ENCODE measurements at regions not wholly inside any gene's neighbourhood (a gene's known extent, or its start where the extent isn't known, plus 50 kb on each side); places are given as distances from the start of the nearest gene placed in this dataset.

DNA sequence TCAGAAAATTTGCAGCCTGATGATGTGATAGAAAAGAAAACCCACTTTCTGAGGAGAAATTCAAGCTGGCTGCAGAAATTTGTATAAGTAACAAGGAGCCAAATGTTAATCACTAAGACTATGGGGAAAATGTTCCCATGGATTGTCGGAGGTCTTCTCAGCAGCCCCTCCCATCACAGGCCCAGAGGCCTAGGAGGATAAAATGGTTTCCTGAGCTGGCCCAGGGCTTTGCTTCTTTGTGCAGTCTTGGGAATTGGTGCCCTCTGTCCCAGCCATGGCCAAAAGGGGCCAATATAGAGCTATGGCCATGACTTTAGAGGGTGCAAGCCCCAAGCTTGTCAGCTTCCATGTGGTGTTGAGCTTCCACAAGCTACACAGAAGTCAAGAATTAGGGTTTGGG is 335.9 kb downstream of the ATP23 start:
- DNase-seq, result no peak

DNA sequence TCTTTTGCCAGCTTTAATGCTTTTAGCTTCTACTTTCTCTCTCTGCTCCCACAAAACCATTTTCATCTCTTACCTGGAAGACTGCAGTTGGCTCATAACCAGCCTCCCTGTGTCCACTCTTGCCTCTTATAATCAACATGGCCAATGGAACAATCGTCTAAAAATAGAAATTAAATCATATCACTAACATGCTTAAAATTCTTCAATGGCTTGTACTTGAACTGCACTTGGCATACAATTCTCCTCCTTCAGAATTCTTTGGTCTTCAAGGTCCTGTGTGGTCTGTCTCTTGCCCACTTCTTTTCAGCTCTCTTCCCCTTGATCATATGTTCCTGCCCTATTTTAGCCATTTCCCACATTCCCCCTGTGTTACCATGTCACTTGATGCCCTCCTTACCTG is 342.2 kb downstream of the ATP23 start:
- DNase-seq, result no peak

DNA sequence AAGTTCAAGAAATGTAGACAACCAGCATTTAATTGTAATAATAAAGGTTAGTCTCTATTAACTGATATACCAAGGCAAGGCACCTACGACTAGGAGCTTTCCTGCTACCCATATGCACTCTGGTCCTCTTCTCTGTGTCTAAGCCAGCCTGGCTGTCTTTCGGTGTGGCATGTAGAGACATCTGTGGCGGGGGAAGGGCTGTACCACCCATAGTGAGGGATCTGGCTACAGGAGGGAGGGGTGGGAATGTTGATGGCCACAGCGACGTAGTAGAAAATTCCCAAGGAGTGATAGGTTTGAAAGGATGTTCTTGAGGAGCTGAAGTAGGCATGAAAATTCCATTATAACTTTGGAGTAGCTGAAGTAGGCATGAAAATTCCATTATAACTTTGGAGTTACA is 344.2 kb downstream of the ATP23 start:
- DNase-seq, result no peak

DNA sequence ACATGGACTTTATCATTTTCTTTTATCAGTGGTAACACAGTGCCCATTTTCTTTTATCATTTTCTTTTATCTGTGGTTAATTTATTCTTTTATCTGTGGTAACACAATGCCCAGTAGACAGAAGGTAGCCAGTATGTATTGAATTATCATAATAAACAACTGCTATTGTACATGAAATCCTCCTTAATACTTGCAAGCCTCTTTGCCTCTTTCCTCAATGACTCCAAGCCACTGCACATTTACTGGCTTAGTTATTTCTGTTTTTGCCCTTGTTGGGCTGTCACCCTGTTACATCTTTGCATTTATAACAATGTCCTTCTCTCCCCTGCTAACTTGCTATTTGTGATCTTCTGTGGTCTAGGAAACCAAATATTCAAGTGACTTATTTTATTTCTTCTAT is 345.0 kb downstream of the ATP23 start:
- no peak for DNase-seq

DNA sequence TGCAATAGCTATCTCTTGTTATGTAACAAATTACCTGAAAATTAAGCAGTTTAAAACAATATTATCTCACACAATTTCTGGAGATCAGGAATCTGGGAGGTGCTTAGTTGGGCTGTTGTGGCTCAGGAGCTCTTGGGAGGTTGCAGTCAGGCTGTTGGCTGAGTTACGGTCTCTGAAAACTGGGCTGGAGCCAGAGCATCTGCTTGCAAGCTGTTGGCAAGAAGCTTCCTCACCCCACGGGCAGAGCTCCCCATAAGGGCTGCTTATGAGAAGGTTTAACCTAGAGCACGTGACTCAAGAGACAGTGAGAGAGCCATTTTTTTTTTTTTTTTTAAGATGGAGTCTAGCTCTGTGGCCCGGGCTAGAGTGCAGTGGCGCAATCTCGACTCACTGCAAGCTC is 346.8 kb downstream of the ATP23 start:
- DNase-seq, result no peak

DNA sequence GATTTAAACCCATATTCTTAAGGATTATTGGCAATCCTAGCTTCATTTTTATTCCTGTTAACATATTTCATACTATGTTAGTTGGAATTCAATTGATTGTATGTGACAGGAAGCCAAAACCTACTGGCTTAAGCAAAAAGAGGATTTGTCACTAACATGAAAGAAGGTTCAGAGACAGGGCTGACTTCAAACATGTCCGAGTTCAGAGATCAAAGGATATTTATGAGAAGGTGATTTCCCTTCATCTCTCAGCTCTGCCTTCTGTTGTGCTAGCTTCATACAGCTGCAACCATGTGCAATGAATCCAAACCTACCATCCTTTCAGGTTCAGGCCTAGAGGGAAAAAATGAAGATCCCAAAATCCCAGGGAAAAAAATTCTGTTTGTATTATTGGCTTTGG is 349.7 kb downstream of the ATP23 start:
- no peak for DNase-seq

DNA sequence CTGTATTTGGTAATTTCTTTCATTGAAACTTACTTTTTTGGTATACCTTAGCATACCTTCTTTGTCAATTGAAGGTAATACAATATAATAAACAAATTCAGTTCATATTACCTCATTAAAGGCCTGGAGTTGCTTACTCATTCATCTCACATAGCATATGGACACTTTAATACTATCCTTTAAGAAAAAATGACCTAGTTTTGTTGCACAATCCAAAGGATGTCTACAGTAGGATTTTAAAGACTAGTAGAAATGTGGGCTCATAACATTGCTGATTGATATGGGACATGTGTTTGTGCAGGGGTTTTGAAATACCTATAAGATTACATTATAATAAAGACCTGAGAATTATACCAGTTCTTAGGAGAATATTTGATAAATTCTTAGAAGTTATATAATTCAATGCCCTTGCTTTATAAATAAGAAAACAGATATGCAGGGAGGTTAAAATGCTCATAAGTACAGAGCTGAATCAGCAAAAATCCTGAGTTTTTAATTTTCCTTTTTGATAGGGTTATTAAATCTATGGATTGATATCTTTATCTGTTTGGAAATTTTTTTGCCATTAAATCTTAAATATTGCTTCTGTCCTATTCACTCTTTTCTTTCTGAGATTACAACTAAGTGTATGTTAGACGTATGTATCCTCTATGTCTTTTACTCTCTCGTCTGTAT is 352.1 kb downstream of the ATP23 start:
- DNase-seq, result no peak

DNA sequence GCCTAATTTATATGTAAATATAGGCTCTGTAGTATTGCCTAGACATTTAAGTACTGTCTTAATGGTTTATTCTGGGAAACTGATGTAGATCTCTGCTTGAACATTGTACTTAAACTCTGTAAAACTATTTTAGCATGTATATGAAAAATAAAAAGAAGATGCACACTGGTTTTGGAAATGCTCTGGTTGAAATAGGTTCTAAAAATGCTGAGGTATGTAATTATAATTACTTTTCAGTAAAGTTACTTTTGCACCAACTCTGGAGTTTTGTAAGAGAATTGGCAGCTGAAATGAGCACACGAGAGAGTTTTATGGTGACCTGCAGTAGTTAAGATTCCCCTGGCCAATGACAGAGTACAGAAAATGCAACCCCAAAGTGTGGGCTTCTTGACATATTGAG is 353.9 kb downstream of the ATP23 start:
- DNase-seq, result no peak

DNA sequence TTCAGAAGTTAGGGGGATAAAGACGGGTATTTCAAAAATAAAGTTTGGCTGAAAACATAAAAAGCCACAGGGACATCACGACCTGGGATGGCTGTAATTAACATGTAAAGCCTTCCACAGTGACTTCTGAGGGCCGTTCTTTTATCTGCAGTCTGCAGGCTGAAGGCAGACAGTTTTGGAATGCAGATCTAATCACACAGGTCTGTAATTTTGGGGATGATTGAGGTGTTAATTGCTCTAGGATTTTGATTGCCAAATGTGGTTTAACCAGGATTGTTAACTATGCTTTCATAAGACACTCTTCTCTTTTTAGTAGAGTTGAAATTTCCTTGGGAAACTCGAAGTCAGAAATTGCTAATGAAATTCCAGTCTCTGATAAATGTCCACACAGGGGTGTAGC is 355.5 kb downstream of the ATP23 start:
- no peak for DNase-seq

DNA sequence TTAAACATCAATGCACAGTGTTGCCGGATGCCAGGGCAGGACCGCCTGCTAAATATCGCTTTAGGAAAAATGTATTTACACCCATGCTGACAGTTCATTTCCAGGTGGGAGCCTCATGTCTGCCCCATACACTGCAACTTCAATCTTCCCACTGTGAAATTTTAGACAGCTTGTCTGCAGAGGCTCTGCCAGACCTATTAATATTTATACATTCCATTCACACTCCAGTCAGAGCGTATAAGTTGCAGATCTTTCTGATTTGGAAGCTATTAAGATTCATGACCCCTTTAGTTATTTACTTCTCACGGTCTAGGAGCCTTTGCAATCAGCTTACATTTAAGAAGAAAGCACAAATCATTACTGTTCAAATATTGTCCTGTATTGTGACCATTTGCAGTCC is 357.4 kb downstream of the ATP23 start:
- no peak for DNase-seq

DNA sequence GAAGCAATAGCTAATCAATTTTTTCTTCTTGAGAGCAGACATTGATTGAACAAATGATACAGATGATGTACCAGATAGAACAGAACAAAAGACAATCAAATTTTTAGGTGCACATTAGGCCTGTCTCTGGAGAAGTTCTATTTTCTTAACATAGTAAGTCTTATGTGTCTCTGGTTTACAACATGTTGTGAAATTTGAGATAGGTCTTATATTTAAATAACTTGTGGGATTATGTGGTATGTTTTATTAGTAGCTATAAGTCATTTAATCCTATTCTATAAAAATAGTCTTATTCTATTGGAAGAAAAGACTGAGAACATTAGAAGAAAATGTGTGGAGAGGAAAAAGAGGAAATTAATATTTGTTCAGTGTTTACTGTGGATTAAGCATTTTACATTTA is 358.0 kb downstream of the ATP23 start:
- no peak for DNase-seq

DNA sequence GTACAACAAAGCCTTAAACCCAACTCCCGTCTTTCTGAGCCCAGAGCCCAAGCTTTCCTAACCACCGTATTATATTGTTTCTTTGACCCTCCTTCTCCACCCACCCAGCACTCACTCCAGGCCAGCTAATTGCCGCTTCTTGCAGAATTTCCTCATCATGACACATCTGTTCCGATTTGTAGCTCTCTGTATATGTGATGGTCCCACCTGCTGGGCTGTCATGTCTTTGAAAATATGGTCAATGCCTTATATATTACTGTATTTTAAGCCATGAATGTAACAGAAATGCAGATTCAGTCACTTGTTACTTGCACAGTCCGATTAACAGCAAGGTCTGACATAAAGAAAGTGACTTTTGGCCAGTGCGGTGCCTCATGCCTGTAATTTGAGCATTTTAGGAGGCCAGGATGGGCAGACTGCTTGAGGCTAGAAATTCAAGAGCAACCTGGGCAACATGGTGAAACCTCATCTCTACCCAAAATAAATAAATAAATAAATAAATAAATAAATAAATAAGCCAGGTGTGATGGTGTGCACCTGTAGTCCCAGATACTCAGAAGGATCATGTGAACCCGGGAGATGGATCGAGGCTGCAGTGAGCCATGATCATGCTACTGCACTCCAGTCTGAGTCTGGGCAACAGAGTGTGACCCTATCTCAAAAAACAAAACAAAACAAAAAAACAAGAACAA is 359.8 kb downstream of the ATP23 start:
- DNase-seq, result no peak

DNA sequence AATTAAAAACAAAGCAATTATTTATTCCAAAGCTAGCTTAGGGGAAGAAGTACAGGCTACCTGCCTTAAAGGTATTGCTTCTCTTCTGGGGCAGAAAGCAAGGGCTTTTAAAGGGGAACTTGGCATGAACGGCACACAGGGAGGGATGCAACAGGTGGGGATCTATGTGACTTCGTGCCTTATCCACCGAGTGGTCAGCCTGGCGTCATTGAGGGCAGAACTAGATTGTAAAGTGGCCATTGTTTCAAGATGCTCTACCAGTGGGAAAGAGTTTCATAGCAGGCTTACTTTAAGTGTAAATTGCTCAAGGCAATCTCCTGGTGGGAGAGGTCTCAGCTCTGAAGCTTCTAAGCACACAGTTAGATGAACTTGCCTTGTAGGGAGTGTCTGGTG is 360.4 kb downstream of the ATP23 start:
- no peak for DNase-seq

DNA sequence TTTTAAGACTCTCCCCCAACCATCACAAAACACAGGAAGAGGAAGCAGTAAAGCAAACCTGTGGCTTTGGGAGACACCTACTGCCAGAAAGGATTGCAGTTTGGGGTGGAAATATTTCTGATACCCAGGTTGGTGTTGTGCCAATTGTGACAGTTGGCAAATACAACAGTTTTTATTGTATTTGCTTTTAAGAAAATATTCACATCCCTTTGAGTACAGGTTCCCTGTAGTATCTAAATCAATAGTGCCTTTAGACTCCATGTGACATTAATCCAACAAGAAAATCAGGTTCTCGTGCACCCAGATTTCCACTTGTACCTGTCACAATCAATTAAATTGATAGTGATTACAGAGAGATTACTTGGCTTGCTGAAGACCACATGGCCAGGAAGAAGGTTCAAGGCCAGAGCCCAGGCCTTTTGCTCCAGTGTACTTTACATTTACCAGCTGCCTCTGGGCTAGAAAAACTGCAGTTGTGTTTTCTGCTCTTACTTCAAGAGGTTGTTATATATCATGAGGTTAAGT is 361.2 kb downstream of the ATP23 start:
- DNase-seq, result peak; percentile 33

DNA sequence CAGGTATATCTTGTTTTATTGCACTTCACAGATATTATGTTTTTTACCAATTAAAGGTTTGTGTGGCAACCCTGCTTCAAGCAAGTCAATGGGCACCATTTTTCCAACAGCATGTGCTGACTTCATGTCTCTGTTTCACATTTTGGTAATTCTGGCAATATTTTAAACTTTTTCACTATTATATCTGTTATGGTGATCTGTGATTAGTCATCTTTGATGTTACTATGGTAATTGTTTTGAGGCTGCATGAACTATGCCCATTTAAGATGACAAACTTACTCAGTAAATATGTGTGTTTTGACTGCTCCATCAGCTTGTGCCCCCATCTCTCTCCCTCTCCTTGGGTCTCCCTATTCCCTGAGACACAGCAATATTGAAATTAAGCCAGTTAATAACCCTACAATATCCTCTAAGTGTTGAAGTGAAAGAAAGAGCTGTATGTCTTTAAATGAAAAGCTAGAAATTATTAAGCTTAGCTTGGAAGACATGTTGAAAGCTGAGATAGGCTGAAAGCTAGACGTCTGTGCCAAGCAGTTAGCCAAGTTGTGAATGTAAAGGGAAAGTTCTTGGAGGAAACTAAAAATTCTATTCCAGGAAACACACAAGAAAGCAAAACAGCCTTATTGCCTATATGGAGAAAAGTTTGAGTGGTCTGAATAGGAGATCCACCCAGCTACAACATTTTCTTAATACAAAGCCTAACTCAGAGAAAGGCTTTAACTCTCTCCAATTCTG is 365.1 kb downstream of the ATP23 start:
- DNase-seq, result no peak

DNA sequence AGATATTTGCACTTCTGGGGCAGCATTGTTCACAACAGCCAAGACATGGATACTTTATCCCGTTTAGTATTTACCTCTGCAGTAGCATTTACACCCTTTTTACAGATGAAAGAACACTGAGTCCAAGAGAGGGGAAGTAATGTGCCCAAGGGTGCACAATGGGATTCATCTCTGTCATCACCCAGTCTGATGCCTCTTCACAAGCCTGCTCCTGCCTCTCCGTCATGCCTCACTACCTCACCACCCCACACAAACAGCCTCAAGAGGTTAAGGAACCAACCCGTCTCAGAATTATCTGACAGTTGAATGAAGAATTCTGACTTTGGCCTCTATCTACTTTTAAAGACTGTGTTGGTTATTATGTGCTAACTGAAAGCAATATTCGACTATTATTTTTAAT is 368.4 kb downstream of the ATP23 start:
- DNase-seq, result no peak

DNA sequence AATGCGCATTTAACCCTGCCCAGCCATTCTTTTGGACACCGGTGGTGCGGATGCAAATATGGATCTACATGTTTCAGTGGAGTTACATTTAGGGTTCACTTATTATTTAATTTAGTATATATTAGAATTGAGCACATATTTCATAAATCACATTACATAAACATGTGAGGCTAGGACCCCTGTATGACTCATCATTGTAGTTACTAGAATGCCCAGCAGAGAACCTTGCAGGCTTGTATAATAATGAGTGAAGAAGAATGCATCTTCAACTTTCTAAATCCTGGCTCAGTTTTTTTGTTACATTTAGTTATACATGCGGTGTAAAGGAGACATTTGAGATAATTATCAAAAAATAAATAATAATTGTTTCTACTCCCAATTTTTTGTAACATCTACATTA is 369.0 kb downstream of the ATP23 start:
- no peak for DNase-seq

DNA sequence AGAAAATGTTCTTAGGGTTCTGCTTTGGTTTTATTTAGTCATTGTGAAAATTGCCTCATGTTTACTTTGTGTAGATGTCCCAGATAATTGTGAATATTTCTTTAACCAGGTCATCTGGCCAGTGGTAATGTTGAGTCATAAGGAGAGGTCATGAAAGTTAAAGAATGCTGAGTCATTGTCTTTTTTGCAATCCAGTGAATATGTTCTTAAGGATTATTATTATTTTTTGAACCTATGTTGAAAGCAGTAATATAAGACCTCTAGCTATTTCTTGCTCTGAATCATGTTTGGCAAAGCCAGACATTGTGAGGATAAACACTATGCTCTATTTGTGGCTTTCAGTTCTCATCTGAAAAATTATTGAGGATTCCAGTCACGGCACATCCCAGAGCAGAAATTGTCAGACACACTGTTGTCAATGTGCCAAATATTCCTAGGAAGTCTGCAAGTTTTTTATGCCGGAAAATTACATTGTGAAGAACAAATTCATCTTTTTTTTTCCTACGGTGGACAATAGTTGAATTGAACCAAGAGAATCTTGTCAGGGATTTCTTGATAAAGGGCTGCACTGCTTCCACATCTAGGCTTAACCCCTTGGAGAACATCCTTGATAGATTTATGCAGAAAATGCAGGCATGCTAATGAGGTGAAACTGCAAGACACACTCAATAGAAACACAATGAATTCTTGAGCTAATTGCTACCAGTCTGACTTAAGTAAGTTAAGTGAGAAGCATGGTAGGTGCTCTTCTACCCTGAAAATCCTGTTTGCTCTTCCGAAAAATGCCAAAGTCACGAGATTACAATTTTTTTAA is 369.6 kb downstream of the ATP23 start:
- DNase-seq, result no peak

DNA sequence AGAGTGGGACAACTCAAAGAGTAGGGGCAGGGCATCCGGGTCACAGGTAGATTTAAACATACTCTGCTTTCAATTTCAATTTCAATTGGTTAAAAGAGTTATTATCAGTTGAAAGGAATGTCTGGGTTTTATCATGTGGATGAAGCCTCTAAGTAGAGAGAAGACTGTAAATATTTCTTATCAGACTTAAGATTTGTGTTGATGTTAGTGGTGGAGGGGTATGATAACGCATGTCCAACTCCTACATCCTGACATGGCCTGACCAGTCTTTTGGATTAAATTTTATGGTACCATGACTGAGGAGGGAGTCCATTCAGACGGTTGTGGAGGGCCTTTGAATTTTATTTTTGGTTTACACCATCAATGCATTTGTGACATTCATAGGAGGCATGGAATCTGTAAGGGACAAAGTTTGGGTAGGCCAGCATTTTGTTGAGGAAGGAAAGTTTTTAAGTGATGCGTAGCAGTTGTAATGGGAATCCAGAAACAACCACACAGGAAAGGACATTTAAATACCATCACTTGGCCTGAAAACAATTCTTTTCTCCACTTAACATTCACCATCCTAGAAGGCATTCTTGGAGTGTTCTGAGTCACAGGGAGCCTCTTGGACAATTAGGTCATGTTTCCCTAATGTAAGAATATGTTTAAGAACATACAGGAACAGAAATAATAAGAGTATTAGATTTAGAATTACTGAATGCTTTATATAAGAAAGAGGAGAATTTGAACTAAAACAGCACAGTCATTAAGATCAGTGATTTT is 371.9 kb downstream of the ATP23 start:
- DNase-seq, result no peak

DNA sequence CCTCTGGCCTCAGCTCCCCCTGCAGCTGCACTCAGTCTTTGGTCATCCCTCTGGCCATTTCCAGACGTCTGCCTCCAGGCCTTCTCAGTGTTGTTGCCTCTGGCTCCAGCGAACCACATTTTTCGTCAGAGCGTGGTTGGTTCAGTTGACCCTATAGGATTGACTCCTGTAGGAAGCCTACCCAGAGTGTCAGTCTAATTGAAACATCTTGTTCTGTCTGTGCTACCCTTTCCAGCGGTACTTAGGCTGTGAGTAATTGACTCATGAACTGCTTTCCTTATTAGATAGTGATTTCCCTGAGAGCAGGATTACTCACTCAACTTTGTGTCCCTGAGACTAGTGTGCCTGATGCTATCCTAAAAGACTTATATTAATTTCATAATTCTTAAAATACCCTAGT is 373.2 kb downstream of the ATP23 start:
- DNase-seq, result no peak

DNA sequence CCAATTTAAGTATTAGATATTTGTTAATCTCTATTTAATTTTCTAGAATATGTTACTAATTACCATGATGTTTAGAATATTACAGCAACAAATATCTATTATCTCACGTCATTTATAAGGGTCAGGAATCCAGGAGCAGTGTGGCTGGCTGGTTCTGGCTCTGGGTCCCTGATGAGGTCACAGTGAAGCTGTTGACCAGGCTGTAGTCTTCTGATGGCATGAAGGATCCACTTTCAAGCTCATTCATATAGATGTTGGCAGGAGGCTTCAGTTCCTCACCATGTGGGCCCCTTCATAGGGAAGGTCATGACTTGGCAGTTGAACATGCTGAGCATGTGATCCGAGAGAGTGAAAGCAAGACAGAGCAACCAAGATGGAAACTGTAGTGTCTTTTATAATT is 375.6 kb downstream of the ATP23 start:
- no peak for DNase-seq

DNA sequence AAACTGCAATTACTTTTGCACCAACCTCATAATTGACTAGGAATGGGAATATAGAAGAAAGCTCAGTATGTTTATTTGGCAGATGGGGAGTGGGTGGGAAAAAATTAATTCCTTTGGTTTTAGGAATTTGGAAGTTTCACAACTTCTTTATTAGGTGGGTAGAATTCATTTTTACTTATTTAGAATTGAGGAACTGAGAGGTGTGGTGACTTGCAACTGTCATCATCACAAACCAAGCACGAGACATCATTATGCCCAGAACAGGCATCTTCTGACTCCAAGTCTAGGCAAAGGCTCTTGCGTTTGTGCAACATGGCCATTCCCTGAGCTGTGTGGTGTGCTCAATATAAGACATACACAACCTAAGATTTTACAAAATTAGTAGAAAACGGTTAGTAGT is 380.0 kb downstream of the ATP23 start:
- no peak for DNase-seq

DNA sequence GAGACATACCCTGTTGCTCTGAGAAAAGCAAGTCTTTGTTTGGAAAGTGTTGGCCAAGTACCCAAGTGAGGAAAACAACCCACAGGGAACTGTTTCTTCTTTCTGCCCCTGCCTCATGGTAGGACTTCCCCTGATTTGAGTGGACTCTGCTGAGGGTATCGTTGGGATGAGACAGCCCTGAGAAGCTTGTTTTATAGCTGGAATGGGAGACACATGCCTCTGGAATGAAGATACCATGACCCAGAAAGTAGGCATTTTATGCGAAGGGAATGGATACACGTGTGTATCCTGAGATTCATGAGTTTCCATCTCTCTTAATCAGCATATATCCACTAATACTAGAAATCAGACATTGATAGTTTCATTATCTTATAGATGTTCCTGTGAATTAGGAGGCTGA is 382.3 kb downstream of the ATP23 start:
- DNase-seq, result no peak
